Keratinocyte (primary cell): ENCODE measurements at regions not wholly inside any gene's neighbourhood (a gene's known extent, or its start where the extent isn't known, plus 50 kb on each side); places are given as distances from the start of the nearest gene placed in this dataset.

ENCODE experiments used
- DNase-seq: peaks from one replicate; pipeline ENCODE4 v3.0.0-alpha.2; 2011; ENCODE audit warnings: low read depth, missing footprints, low spot score
- FAIRE-seq: peaks from 2 replicates; lab custom pipeline; 2011; peaks lifted over from hg19 to GRCh38; lab: Jason Lieb, UNC
- H2AFZ ChIP-seq: 2 replicates; pipeline ENCODE4 v1.6.0; 2012; ENCODE audit warnings: low read length, control low read depth, inconsistent platforms; ENCODE audit not compliant: control insufficient read depth
- H3K27ac ChIP-seq: 2 replicates; pipeline ENCODE4 v1.5.1; 2011; ENCODE audit warnings: low read length; ENCODE audit not compliant: control insufficient read depth, insufficient read depth
- H3K27me3 ChIP-seq: 3 replicates; pipeline ENCODE4 v1.6.0; 2011; ENCODE audit warnings: low read length; ENCODE audit not compliant: control insufficient read depth, insufficient read depth; ENCODE audit errors: extremely low read depth
- H3K36me3 ChIP-seq, 2 experiments: 2 replicates in 1 of 2; 3 replicates in 1 of 2; pipeline ENCODE4 v1.5.1; 2011; ENCODE audit warnings: low read length in 2 of 2, mild to moderate bottlenecking in 1 of 2; ENCODE audit not compliant: control insufficient read depth in 2 of 2, insufficient read depth in 2 of 2; ENCODE audit errors: extremely low read depth in 1 of 2
- H3K4me1 ChIP-seq: 3 replicates; pipeline ENCODE4 v1.5.1; 2011; ENCODE audit warnings: low read length; ENCODE audit not compliant: control insufficient read depth, insufficient read depth; ENCODE audit errors: extremely low read depth
- H3K4me2 ChIP-seq: 3 replicates; pipeline ENCODE4 v1.6.0; 2011; ENCODE audit warnings: low read depth, low read length; ENCODE audit not compliant: control insufficient read depth, insufficient read depth; ENCODE audit errors: extremely low read depth
- H3K4me3 ChIP-seq, 3 experiments: fragments of 200-600 bp in 1 of 3; sonication (generic) in 1 of 3; 2 replicates in 2 of 3; 3 replicates in 1 of 3; pipeline ENCODE4 v1.5.1; 2011 to 2016; ENCODE audit warnings: low read length in 3 of 3, mild to moderate bottlenecking in 3 of 3, control low read depth in 2 of 3, inconsistent platforms in 1 of 3, low read depth in 1 of 3, mixed read lengths in 1 of 3, mixed run types in 1 of 3, moderate library complexity in 1 of 3; ENCODE audit not compliant: control insufficient read depth in 2 of 3, insufficient read depth in 2 of 3; ENCODE audit errors: extremely low read depth in 1 of 3
- H3K79me2 ChIP-seq: 2 replicates; pipeline ENCODE4 v1.6.0; 2012; ENCODE audit warnings: low read length; ENCODE audit not compliant: control insufficient read depth, insufficient read depth
- H3K9ac ChIP-seq: 3 replicates; pipeline ENCODE4 v1.6.0; 2011; ENCODE audit warnings: low read length; ENCODE audit not compliant: control insufficient read depth, insufficient read depth; ENCODE audit errors: extremely low read depth
- H3K9me1 ChIP-seq: 3 replicates; pipeline ENCODE4 v1.6.0; 2011; ENCODE audit warnings: low read length; ENCODE audit not compliant: control insufficient read depth, insufficient read depth; ENCODE audit errors: extremely low read depth
- H3K9me3 ChIP-seq: 2 replicates; pipeline ENCODE4 v1.5.1; 2012; ENCODE audit warnings: low read depth, low read length; ENCODE audit not compliant: control insufficient read depth
- H4K20me1 ChIP-seq: 3 replicates; pipeline ENCODE4 v1.6.0; 2011; ENCODE audit warnings: low read length; ENCODE audit not compliant: control insufficient read depth, insufficient read depth; ENCODE audit errors: extremely low read depth
- EZH2 ChIP-seq: IDR thresholded peaks from one replicate; pipeline ENCODE4 v1.6.1; 2012; ENCODE audit warnings: inconsistent platforms, mild to moderate bottlenecking, low read length, moderate library complexity
- dilution Hi-C: fragments of 300-500 bp; cut with MboI; formaldehyde crosslinking; loops from one replicate; pipeline ENCODE4 v1.7.0; 2020; ENCODE audit warnings: low sequenced_read_pairs; ENCODE audit not compliant: extremely low pct_ligation_motif_present
- TF ChIP-seq, protein P1 (sequence below), 3 experiments: IDR thresholded peaks in 1 of 3; conservative IDR thresholded peaks in 1 of 3; optimal IDR thresholded peaks in 1 of 3; 2 replicates in 2 of 3; 3 replicates in 1 of 3; pipeline versions ENCODE3 to v1.5.1; 2011; ENCODE audit warnings: low read length in 3 of 3, mild to moderate bottlenecking in 3 of 3, moderate library complexity in 2 of 3, control low read depth in 1 of 3, inconsistent platforms in 1 of 3; ENCODE audit not compliant: insufficient read depth in 2 of 3; ENCODE audit errors: extremely low read depth in 1 of 3

DNA sequence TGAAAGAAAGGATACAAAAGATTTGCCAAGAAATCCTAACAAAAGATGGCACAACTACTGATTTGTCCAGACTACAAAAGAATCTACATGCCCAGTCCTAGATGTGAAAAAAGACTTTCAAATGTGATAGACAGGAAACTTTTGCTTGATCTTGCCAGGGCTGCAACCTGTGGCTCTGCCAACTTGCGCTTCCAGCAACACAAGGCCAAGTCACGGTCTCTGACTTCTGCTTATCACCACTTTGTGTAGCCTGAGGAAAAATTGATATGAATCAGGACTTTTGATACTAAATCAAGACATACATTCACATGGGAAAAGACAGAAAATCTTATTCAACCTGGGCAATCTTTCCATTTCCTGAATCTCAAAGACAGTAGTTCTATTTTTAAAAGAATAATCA is 366.0 kb downstream of the RAB38 start:
- H2AFZ ChIP-seq, result no peak overlapping the region
- dilution Hi-C loops, result no loop called here
- no peaks in the 10 kb centered on the region for H3K9me1 ChIP-seq
- no peak overlapping the region for H3K4me2 ChIP-seq
- no peaks in the 10 kb centered on the region for H3K9me3 ChIP-seq
- no peak overlapping the region for H3K9ac ChIP-seq
- H3K36me3 ChIP-seq, result no peaks in the 10 kb centered on the region
- H3K4me3 ChIP-seq, result no peak overlapping the region
- H4K20me1 ChIP-seq, result no peaks in the 10 kb centered on the region
- H3K4me1 ChIP-seq, result no peaks in the 10 kb centered on the region
- H3K27ac ChIP-seq, result no peak overlapping the region
- TF ChIP-seq, protein P1, sequence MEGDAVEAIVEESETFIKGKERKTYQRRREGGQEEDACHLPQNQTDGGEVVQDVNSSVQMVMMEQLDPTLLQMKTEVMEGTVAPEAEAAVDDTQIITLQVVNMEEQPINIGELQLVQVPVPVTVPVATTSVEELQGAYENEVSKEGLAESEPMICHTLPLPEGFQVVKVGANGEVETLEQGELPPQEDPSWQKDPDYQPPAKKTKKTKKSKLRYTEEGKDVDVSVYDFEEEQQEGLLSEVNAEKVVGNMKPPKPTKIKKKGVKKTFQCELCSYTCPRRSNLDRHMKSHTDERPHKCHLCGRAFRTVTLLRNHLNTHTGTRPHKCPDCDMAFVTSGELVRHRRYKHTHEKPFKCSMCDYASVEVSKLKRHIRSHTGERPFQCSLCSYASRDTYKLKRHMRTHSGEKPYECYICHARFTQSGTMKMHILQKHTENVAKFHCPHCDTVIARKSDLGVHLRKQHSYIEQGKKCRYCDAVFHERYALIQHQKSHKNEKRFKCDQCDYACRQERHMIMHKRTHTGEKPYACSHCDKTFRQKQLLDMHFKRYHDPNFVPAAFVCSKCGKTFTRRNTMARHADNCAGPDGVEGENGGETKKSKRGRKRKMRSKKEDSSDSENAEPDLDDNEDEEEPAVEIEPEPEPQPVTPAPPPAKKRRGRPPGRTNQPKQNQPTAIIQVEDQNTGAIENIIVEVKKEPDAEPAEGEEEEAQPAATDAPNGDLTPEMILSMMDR (optimal IDR thresholded peaks at IDR 0.05 in 1 of 3, IDR thresholded peaks at IDR 0.05 in 1 of 3, conservative IDR thresholded peaks at IDR 0.05 in 1 of 3; ENCODE audit: extremely low read depth in 1 of 3, insufficient read depth in 2 of 3, low read length in 3 of 3), result no peak
- TF ChIP-seq EZH2, result no peak
- FAIRE-seq (no peak), DNase-seq (no peak)
- H3K27me3 ChIP-seq, result no peaks in the 10 kb centered on the region
- no peaks in the 10 kb centered on the region for H3K79me2 ChIP-seq

DNA sequence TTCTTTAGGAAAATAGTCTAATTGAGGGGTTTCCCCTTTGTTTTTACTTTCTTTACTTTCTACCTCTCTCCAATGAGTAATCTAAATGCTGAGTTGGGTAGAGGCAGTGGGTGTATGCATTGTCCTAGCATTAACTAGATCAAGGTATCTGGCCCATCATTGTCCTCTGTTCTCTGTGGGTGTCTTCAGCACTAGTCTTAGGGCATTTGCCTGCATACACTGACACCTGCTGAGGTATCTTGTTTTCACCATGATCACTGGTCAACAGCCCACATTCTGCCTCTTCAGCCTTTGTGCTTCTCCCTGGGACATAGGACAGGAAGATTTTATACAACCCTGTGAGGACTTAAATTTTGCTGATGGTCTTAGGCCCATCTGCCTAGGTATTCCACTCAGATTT is 371.1 kb downstream of the RAB38 start:
- Histone ChIP-seq H3K4me2 (no peak overlapping the region), H3K4me1 (no peaks in the 10 kb centered on the region), H3K27me3 (no peaks in the 10 kb centered on the region), H3K9me1 (no peaks in the 10 kb centered on the region), H4K20me1 (no peaks in the 10 kb centered on the region), H2AFZ (no peak overlapping the region), H3K9ac (no peak overlapping the region), H3K79me2 (no peaks in the 10 kb centered on the region), H3K36me3 (no peaks in the 10 kb centered on the region), H3K4me3 (no peak overlapping the region), H3K9me3 (no peaks in the 10 kb centered on the region), H3K27ac (no peak overlapping the region)
- FAIRE-seq (no peak), DNase-seq (no peak)
- TF ChIP-seq, protein P1 (optimal IDR thresholded peaks at IDR 0.05 in 1 of 3, IDR thresholded peaks at IDR 0.05 in 1 of 3, conservative IDR thresholded peaks at IDR 0.05 in 1 of 3; ENCODE audit: extremely low read depth in 1 of 3, insufficient read depth in 2 of 3, low read length in 3 of 3), result no peak
- no peak for TF ChIP-seq EZH2
- dilution Hi-C loops, result no loop called here
